Erythroblast (primary cell): ENCODE measurements at regions not wholly inside any gene's neighbourhood (a gene's known extent, or its start where the extent isn't known, plus 50 kb on each side); places are given as distances from the start of the nearest gene placed in this dataset.
"Not testable (repeated sequence)": the region's sequence is repeated elsewhere in the genome, so short reads cannot be mapped to it uniquely, and the experiment has no call there.

ENCODE experiments used
- DNase-seq, 2 experiments: peaks; one replicate each; lab custom pipeline; 2025; lab: John Stamatoyannopoulos, UW
- GATA1 ChIP-seq: IDR thresholded peaks from 2 replicates; pipeline ENCODE4 v1.6.1; 2011; ENCODE audit warnings: low read depth, mild to moderate bottlenecking, control low read depth, low read length, moderate library complexity
- POLR2A ChIP-seq: IDR thresholded peaks from 2 replicates; pipeline ENCODE4 v1.6.1; 2011; ENCODE audit warnings: mild to moderate bottlenecking, low read length

GRCh38 chr13:48818495-48819356 lies 157.0 kb upstream of the FNDC3A start:
- TF ChIP-seq POLR2A: no peak
- no peak for DNase-seq

- no peak for DNase-seq
- TF ChIP-seq GATA1 (no peak), POLR2A (no peak)
Measured at GRCh38 chr13:48819376-48819775, 156.3 kb upstream of the FNDC3A start.

GRCh38 chr13:48819899-48820298 lies 155.8 kb upstream of the FNDC3A start:
- no peak for DNase-seq
- TF ChIP-seq GATA1 (no peak), POLR2A (no peak)

- not testable (repeated sequence) for DNase-seq
Measured at GRCh38 chr13:48823526-48823925, 152.2 kb upstream of the FNDC3A start.

DNA sequence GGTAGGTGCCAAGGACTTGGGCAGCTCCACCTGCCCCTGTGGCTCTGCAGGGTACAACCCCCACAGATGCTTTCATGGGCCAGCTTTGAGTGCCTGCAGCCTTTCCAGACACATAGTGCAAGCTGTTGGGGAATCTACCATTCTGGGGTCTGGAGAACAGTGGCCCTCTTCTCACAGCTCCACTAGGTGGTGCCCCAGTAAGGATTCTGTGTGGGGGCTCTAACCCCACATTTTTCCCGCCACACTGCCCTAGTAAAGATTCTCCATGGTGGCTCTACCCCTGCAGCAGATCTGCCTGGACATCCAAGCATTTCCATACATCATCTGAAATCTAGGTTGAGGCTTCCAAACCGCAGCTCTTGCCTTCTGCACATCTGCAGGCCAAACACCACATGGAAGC lies 149.7 kb upstream of the FNDC3A start:
- no peak for DNase-seq
- no peak for TF ChIP-seq GATA1
- no peak for TF ChIP-seq POLR2A

DNA sequence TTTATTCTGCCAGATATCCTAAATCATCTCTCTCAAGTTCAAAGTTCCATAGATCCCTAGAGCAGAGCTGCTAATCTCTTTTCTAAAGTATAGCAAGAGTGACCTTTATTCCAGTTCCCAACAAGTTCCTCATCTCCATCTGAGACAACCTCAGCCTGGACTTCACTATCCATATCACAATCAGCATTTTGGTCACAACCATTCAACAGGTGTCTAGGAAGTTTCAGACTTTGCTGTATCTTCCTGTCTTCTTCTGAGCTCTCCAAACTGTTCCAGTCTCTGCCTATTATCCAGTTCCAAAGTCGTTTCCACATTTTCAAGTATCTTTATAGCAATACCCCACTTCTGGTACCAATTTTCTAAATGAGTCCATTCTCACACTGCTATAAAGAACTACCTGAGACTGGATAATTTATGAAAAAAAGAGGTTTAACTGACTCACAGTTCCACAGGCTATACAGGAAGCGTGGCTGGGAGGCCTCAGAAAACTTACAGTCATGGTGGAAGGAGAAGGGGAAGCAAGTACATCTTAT lies 148.7 kb upstream of the FNDC3A start:
- DNase-seq: not testable (repeated sequence)

GRCh38 chr13:48827709-48828108 lies 148.0 kb upstream of the FNDC3A start:
- TF ChIP-seq GATA1 (no peak), POLR2A (no peak)
- no peak for DNase-seq

GRCh38 chr13:48828962-48829411 lies 146.7 kb upstream of the FNDC3A start:
- DNase-seq: no peak
- TF ChIP-seq GATA1 (no peak), POLR2A (no peak)

DNA sequence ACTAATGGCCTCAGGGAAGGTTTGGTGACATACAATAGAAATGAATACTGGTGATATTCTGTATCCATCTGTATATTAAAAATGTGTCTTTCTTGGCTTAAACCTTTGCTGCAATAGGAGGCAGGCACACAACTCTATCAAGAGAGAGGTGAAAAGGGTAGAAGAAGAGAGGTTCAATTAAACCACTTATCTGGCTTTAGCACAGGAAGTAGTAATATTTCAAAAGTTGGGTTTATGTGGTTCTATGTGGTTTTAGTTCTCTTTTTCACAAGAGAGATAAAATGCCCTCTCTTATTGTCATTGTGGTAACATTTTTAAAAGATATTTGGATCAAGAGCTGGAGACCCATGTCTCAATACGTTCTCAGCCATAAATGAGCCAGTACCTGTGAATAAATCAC lies 146.2 kb upstream of the FNDC3A start:
- no peak for DNase-seq

GRCh38 chr13:48831248-48831647 lies 144.5 kb upstream of the FNDC3A start:
- TF ChIP-seq GATA1 (no peak), POLR2A (no peak)
- no peak for DNase-seq

More for the DNA sequence above, 146.2 kb upstream of the FNDC3A start:
- no peak for TF ChIP-seq POLR2A

GRCh38 chr13:48833412-48833811 lies 142.3 kb upstream of the FNDC3A start:
- DNase-seq: no peak
- TF ChIP-seq GATA1 (no peak), POLR2A (no peak)

- DNase-seq: not testable (repeated sequence)
Measured at GRCh38 chr13:48835326-48835725, 140.4 kb upstream of the FNDC3A start.

DNA sequence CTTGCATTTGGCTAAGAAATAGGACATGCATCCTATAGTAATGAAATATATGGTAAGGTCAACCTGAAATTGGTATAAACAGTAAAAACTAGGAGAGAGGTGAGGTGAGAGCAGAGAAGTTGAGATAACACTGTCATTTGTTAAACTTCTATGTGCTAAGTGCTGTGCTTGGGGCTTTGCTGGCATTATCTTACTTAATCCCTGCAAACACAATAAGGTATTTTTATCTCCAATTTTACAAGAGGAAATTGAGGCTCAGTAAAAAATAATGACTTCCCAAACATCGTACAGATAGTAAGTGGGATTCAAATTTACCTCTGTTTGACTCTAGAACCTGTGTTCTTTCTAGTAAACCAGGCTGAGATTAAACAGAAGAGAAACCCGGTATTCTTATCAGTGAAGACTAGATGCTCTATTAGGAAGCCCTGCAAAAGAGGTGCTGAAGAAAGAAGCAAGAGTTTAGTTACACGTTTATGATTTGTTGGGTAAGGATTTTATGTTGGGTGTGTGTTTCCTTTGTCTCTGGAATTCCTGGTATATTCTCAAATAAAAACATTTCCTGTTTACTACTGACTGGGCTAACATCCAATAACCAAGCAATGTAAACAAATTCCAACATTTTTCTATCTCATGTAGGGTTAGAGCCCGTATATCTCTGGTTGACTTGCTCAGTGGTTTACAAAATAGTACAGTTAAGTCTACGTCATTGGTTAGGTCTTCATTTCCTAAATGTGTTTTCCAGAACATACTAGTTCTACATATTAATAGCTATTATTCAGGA lies 137.3 kb upstream of the FNDC3A start:
- TF ChIP-seq POLR2A (no peak), GATA1 (no peak)
- no peak for DNase-seq

GRCh38 chr13:48839171-48839570 lies 136.5 kb upstream of the FNDC3A start:
- TF ChIP-seq GATA1: no peak
- no peak for TF ChIP-seq POLR2A
- no peak for DNase-seq
